IPS-18a (cell line): ENCODE measurements at regions not wholly inside any gene's neighbourhood (a gene's known extent, or its start where the extent isn't known, plus 50 kb on each side); places are given as distances from the start of the nearest gene placed in this dataset.
"Not testable (repeated sequence)": the region's sequence is repeated elsewhere in the genome, so short reads cannot be mapped to it uniquely, and the experiment has no call there.

Source experiments
- H3K27ac ChIP-seq: one replicate; pipeline ENCODE4 v1.5.1; 2013; ENCODE audit warnings: low read length
- H3K27me3 ChIP-seq: one replicate; pipeline ENCODE4 v1.6.1; 2013; ENCODE audit warnings: mild to moderate bottlenecking, low read length; ENCODE audit not compliant: control insufficient read depth, insufficient read depth
- H3K36me3 ChIP-seq: one replicate; pipeline ENCODE4 v1.6.1; 2013; ENCODE audit warnings: low read depth, low read length; ENCODE audit not compliant: control insufficient read depth
- H3K4me1 ChIP-seq: one replicate; pipeline ENCODE4 v1.6.1; 2013; ENCODE audit warnings: low read depth, low read length; ENCODE audit not compliant: control insufficient read depth
- H3K4me3 ChIP-seq: one replicate; pipeline ENCODE4 v1.5.1; 2013; ENCODE audit warnings: low read length
- H3K9ac ChIP-seq: one replicate; pipeline ENCODE4 v1.6.1; 2013; ENCODE audit warnings: mild to moderate bottlenecking, low read length, moderate library complexity
- H3K9me3 ChIP-seq: one replicate; pipeline ENCODE4 v1.6.1; 2013; ENCODE audit warnings: low read depth, low read length; ENCODE audit not compliant: control insufficient read depth

DNA sequence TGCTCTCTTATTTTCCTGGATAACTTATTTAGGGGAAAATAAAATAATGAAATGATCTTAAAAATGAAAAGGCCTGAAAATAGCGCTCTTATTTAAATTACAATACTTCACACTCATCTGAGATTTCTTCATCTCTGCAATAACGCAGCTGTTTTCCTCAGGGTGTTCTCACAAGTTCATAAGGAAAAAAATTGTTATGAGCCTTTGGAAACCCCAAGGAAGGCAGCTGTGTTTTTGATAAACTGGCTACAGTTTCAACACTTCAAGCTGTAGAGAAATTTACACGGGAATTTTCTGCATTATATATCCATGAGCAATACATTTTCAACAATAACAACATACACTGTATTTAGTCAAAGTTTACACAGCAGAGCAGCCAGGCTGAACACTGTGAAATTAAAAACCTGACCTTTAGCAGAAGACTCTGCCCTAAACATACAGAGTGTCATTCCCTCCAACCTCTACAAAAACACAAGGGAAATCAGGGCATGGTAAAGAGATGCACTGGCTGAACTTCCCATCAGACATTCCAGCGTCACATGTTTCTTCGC is 959.6 kb downstream of the SLC4A3 start:
- Histone ChIP-seq H3K36me3 (no peaks in the 10 kb centered on the region), H3K27ac (no peak overlapping the region), H3K4me3 (no peak overlapping the region), H3K9ac (no peak overlapping the region), H3K9me3 (no peaks in the 10 kb centered on the region), H3K4me1 (no peaks in the 10 kb centered on the region), H3K27me3 (no peaks in the 10 kb centered on the region)

DNA sequence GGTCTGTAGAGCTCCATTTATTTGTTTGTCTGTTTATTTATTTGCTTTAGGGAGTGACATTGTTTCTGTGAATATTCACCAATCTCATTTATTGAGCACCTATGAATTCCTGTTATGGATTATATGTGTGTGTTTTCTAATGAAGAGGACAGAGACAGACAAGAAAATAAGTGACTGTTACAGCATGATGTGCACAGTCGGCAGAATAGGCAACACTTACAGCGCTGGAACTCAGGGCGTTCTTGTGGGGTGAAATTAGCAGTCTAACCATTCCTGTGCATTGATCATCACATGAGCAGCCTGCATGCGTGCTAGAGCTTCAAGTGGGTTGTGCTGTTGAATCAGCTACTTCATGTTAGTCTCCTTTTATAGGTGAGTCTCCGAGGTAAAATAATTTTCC is 960.7 kb downstream of the SLC4A3 start:
- no peaks in the 10 kb centered on the region for H3K27me3 ChIP-seq
- H3K36me3 ChIP-seq = no peaks in the 10 kb centered on the region
- H3K9ac ChIP-seq = no peak overlapping the region
- H3K4me3 ChIP-seq = no peak overlapping the region
- no peaks in the 10 kb centered on the region for H3K4me1 ChIP-seq
- no peaks in the 10 kb centered on the region for H3K9me3 ChIP-seq
- H3K27ac ChIP-seq = no peak overlapping the region

DNA sequence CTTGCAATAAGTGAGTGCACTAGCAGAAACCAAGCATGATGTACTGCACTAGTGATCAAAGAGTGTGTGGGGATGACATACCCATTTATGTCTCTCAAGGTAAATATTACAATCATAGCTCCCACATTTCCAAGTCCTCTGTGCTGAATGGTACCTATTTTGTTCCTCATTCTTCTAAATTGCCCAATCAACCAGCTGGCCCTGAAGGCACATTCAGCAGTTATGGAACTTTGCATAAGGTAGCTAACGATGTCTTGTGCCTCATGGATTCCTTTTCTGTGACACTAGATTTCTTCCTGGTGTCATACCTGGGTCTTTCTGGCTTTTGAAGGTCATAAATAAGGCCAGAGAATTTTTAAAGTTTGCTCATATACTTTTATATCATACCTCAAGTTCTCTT is 963.0 kb downstream of the SLC4A3 start:
- Histone ChIP-seq H3K4me1 (no peaks in the 10 kb centered on the region), H3K4me3 (no peak overlapping the region), H3K27me3 (no peaks in the 10 kb centered on the region), H3K36me3 (no peaks in the 10 kb centered on the region), H3K9me3 (no peaks in the 10 kb centered on the region), H3K27ac (no peak overlapping the region), H3K9ac (no peak overlapping the region)

DNA sequence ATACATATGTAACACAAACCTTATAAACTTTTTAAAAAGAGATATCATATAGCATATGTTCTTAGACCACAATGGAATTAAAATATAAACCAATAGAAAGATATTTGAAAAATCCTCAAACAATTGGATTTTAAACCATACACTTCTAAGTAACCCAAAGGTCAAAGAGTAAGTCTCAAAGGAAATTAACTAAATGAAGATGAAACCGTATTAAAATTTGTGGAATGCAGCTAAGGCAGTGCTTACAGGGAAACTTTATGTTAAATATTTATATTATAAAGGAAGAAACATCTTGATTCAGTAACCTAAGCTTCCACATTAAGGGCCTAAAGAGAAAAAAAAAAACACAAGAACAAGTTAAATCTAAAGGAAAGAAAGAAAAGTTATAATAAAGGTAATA is 966.1 kb downstream of the SLC4A3 start:
- H3K27ac ChIP-seq = no peak overlapping the region
- H3K9me3 ChIP-seq = no peaks in the 10 kb centered on the region
- no peaks in the 10 kb centered on the region for H3K36me3 ChIP-seq
- no peak overlapping the region for H3K4me3 ChIP-seq
- no peak overlapping the region for H3K9ac ChIP-seq
- no peaks in the 10 kb centered on the region for H3K4me1 ChIP-seq
- no peaks in the 10 kb centered on the region for H3K27me3 ChIP-seq

DNA sequence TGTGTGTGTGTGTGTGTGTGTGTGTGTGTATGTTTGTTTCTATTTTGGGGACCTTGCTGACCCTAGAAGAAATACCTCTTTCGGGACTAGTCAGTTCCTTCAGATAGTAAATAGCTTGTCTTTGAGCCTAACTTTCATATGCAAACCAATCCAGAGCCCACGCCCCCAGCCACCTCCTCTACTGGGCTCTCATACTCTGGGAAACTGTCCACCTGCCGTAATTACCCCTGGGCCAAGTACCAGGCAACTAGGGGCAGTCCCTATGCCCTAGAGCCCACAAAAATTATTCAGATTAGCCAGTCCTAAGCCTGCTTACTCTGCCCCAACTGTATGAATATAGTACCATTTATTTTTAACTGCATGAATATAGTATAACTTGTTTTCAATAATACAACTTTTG is 970.4 kb downstream of the EPHA4 start:
- H3K36me3 ChIP-seq = no peaks in the 10 kb centered on the region
- H3K9ac ChIP-seq = no peak overlapping the region
- no peak overlapping the region for H3K4me3 ChIP-seq
- H3K27me3 ChIP-seq = no peaks in the 10 kb centered on the region
- peaks cover 3% of the 10 kb centered on the region for H3K4me1 ChIP-seq
- no peaks in the 10 kb centered on the region for H3K9me3 ChIP-seq
- no peak overlapping the region for H3K27ac ChIP-seq

DNA sequence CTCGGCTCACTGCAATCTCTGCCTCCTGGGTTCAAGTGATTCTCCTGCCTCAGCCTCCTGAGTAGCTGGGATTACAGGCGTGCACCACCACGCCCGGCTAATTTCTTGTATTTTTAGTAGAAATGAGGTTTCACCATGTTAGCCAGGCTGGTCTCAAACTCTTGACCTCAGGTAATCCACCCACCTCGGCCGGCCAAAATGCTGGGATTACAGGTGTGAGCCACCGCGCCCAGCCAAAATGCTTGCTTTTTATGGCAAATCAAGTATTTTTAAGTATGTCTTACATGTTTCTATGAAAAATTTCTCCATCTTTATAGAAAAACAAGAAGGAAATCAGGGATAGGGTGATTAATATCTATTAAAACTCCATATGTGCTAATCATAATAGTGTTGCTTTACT is 959.1 kb downstream of the EPHA4 start:
- not testable (repeated sequence) for H3K9me3 ChIP-seq, H3K4me3 ChIP-seq, H3K36me3 ChIP-seq, H3K4me1 ChIP-seq, H3K9ac ChIP-seq, H3K27ac ChIP-seq, H3K27me3 ChIP-seq

DNA sequence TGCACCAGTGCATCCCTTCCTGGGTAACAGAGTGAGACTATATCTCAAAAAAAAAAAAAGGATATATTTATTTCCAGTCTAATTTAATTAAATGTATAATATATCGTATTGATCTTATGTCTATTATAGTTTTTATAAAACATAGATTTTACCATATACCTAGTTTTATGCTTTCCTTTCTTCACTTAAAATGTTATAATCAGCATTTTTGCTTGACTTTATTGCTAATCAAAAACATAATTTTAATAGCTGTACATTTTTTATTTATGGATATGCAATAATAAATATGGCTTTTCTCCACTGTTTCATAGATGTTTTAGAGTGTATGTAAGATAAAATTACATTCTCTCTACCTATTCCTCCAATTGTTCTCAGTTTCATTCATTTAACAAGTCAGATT is 958.0 kb downstream of the EPHA4 start:
- H3K9ac ChIP-seq = no peak overlapping the region
- no peak overlapping the region for H3K4me3 ChIP-seq
- no peak overlapping the region for H3K27ac ChIP-seq
- no peaks in the 10 kb centered on the region for H3K36me3 ChIP-seq
- H3K4me1 ChIP-seq = no peaks in the 10 kb centered on the region
- no peaks in the 10 kb centered on the region for H3K27me3 ChIP-seq
- H3K9me3 ChIP-seq = no peaks in the 10 kb centered on the region

DNA sequence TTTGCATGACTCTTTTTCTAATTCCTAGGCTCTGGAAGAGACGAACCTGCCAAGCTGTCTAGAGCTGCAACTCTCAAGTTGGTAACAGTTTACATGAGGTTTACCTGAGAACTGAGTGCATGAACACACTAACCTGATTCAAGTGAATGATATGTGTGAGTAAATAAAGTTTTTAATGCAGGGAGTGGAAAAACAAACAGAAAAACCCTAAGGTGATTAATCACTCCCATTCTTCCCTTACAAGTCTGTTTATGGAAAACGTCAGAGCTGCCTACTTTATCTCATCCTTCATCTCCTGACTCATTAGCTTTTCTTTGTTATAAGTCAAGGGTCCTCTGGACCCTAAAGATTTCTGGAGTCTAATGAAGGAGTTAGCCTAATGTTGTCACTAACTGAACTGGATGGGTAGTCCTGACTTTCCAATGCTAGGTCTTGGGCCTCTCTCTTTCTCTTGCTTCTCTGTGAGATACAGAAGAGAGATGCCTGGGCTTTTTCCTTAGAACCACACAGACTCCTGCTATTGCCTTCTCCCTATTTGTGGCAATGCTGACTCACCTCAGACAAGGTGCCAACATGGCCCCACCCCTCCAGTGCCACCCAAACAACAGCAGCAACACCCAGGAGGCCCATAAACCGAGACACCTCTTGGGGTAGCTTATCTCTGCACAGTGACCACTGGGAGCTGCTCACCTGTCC is 952.4 kb downstream of the EPHA4 start:
- no peak overlapping the region for H3K27ac ChIP-seq

DNA sequence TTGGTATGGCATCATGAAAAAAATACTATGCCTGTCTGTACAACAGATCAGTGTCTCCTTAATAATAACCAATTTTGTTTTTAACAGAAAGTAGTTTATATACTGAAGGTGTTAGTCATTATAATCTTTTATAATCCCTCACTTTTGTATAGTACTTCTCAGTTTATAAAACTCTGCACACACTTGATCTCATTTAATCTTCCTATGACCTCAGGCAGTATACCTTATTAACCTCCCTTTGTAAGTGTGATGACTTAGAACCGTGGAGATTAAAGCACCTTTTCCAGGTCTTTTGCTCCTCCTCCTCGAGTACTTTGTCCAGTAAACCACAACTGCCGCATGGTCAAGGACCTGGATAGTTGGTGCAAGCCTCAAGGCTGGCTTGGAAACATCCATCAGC is 945.5 kb downstream of the EPHA4 start:
- Histone ChIP-seq H3K4me3 (no peak overlapping the region), H3K27me3 (no peaks in the 10 kb centered on the region), H3K9ac (no peak overlapping the region), H3K27ac (no peak overlapping the region), H3K4me1 (no peaks in the 10 kb centered on the region), H3K9me3 (no peaks in the 10 kb centered on the region), H3K36me3 (no peaks in the 10 kb centered on the region)

More for the DNA sequence above, 952.4 kb downstream of the EPHA4 start:
- Histone ChIP-seq H3K4me3 (no peak overlapping the region), H3K9me3 (no peaks in the 10 kb centered on the region), H3K36me3 (no peaks in the 10 kb centered on the region), H3K9ac (no peak overlapping the region), H3K4me1 (no peaks in the 10 kb centered on the region), H3K27me3 (no peaks in the 10 kb centered on the region)

DNA sequence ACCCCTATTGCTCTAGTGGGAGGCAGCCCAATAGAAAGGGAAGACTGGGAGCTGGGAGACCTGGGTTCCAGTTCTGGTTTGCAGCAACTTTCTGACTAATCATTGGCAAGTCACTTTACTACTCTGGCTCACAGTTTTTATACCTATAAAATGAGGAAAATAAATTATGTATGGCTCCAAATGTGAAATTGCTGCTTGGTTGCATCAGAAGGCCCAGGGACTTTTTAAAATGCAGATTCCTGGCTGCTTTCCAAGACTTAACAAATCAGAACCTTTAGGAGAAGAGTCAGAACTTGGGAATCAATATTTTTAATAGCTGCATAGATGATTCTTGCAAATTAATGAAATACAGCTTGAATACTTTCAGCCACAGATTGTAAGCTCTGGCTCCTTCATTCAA is 943.9 kb downstream of the EPHA4 start:
- Histone ChIP-seq H3K27me3 (no peaks in the 10 kb centered on the region), H3K27ac (no peak overlapping the region), H3K4me3 (no peak overlapping the region), H3K36me3 (no peaks in the 10 kb centered on the region), H3K4me1 (no peaks in the 10 kb centered on the region), H3K9me3 (no peaks in the 10 kb centered on the region), H3K9ac (no peak overlapping the region)

DNA sequence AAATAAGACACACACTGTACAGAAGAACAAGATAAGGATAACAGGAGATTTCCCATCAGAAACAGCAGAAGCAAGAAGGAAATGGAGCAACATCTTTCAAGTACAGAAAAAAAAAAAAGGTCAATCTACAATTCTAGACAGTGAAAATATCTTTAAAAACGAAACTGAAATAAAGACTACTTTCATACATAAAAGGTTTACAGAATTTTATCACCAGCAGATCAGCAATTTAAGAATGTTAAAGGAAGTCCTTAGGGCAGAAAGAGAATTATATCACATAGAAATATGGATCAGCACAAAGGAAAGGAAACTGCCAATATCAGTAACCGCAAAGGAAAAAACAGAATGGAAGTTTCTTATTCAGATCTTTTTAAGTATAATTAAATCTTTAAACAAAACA is 931.0 kb downstream of the EPHA4 start:
- Histone ChIP-seq H3K4me1 (peaks cover 10% of the 10 kb centered on the region), H3K9me3 (no peaks in the 10 kb centered on the region), H3K4me3 (no peak overlapping the region)

DNA sequence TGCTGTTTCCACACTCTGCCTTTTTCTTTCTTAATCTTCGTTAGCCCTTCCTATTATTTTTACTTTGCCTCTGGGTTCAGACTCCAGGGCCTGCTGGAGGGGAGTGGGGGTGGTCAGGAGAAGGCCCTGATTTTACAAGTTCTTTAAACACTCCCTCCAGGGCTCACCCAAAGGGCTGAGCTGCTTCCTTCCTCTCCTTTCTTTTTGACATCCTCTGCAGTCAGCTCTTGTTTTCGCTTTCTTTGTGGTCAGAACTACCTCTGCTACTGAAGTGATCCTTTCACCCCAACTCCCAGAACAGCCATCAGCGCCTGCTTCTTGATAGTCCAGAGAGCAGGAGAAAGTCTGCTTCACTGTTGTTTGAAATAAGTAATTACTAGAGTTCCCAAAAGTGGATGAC is 925.7 kb downstream of the EPHA4 start:
- no peaks in the 10 kb centered on the region for H3K36me3 ChIP-seq
- H3K9me3 ChIP-seq = no peaks in the 10 kb centered on the region
- H3K27ac ChIP-seq = no peak overlapping the region
- no peaks in the 10 kb centered on the region for H3K27me3 ChIP-seq
- H3K4me1 ChIP-seq = peaks cover 10% of the 10 kb centered on the region
- H3K9ac ChIP-seq = no peak overlapping the region
- no peak overlapping the region for H3K4me3 ChIP-seq

More for the DNA sequence above, 931.0 kb downstream of the EPHA4 start:
- H3K27me3 ChIP-seq = no peaks in the 10 kb centered on the region
- H3K27ac ChIP-seq = no peak overlapping the region
- no peak overlapping the region for H3K9ac ChIP-seq
- no peaks in the 10 kb centered on the region for H3K36me3 ChIP-seq
